ENCODE measurements at regions not wholly inside any gene's neighbourhood (a gene's known extent, or its start where the extent isn't known, plus 50 kb on each side); places are given as distances from the start of the nearest gene placed in this dataset.
A peak's percentile ranks its signal among the peaks of the same experiment; 100 is the strongest.

GRCh38 chr7:85570898-85571297 is 384.0 kb upstream of the SEMA3D start:
- 71 to 85% (median 82%) methylated on average over 1 of the region's 1 CpG for WGBS, 5 donors
- Histone ChIP-seq H3K4me1 (no peaks in the 10 kb centered on the region), H3K27ac (no peak overlapping the region), H3K36me3 (no peaks in the 10 kb centered on the region), H3K9me3 (no peaks in the 10 kb centered on the region), H3K27me3 (replicated peaks in 1 of 7) (no peaks in the 10 kb centered on the region), H3K4me3 (no peak overlapping the region)
- TF ChIP-seq POLR2A (IDR thresholded peaks at IDR 0.05) (no peak), POLR2AphosphoS5 (IDR thresholded peaks at IDR 0.05) (no peak), CTCF (IDR thresholded peaks at IDR 0.05 in 8 of 11, conservative IDR thresholded peaks at IDR 0.05 in 3 of 11) (no peak)
- DNase-seq, result no peak
- intact Hi-C loops (cut with DNase I; ENCODE audit: low total_unique reads), result no loop called here

GRCh38 chr7:85567983-85568382 is 381.1 kb upstream of the SEMA3D start:
- Histone ChIP-seq H3K9me3 (no peaks in the 10 kb centered on the region), H3K27me3 (replicated peaks in 1 of 7) (no peaks in the 10 kb centered on the region), H3K4me1 (no peaks in the 10 kb centered on the region), H3K27ac (no peak overlapping the region), H3K4me3 (no peak overlapping the region), H3K36me3 (no peaks in the 10 kb centered on the region)
- TF ChIP-seq POLR2AphosphoS5 (IDR thresholded peaks at IDR 0.05) (no peak), POLR2A (IDR thresholded peaks at IDR 0.05) (no peak), CTCF (IDR thresholded peaks at IDR 0.05 in 8 of 11, conservative IDR thresholded peaks at IDR 0.05 in 3 of 11) (no peak)
- no peak for DNase-seq
- intact Hi-C loops (cut with DNase I; ENCODE audit: low total_unique reads), result no loop called here

GRCh38 chr7:85566095-85566794 is 379.4 kb upstream of the SEMA3D start:
- WGBS, 5 donors, result 85 to 96% (median 89%) methylated on average over 14 of the region's 14 CpGs
- intact Hi-C loops (cut with DNase I; ENCODE audit: low total_unique reads), result no loop called here

GRCh38 chr7:85565276-85565675 is 378.4 kb upstream of the SEMA3D start:
- no peak for DNase-seq
- Histone ChIP-seq H3K9me3 (no peaks in the 10 kb centered on the region), H3K36me3 (no peaks in the 10 kb centered on the region), H3K4me3 (no peak overlapping the region), H3K27me3 (replicated peaks in 1 of 7) (no peaks in the 10 kb centered on the region), H3K4me1 (no peaks in the 10 kb centered on the region), H3K27ac (no peak overlapping the region)
- intact Hi-C loops (cut with DNase I; ENCODE audit: low total_unique reads), result no loop called here
- TF ChIP-seq POLR2AphosphoS5 (IDR thresholded peaks at IDR 0.05), result no peak
- no peak for TF ChIP-seq CTCF (IDR thresholded peaks at IDR 0.05 in 8 of 11, conservative IDR thresholded peaks at IDR 0.05 in 3 of 11)
- TF ChIP-seq POLR2A (IDR thresholded peaks at IDR 0.05), result no peak

More at GRCh38 chr7:85566095-85566794, 379.4 kb upstream of the SEMA3D start:
- TF ChIP-seq POLR2A (IDR thresholded peaks at IDR 0.05), result no peak
- no peak for TF ChIP-seq POLR2AphosphoS5 (IDR thresholded peaks at IDR 0.05)
- TF ChIP-seq CTCF (IDR thresholded peaks at IDR 0.05 in 8 of 11, conservative IDR thresholded peaks at IDR 0.05 in 3 of 11), result no peak
- H3K27ac ChIP-seq, result no peak overlapping the region
- H3K36me3 ChIP-seq, result no peaks in the 10 kb centered on the region
- H3K4me1 ChIP-seq, result no peaks in the 10 kb centered on the region
- no peaks in the 10 kb centered on the region for H3K9me3 ChIP-seq
- no peaks in the 10 kb centered on the region for H3K27me3 ChIP-seq (replicated peaks in 1 of 7)
- no peak overlapping the region for H3K4me3 ChIP-seq
- peak; percentile 62 for DNase-seq

Measured in spleen (tissue), 11 donors.